GM23338 (cell line): ENCODE measurements at regions not wholly inside any gene's neighbourhood (a gene's known extent, or its start where the extent isn't known, plus 50 kb on each side); places are given as distances from the start of the nearest gene placed in this dataset.

Experiments used
- ATAC-seq: fragments of 200-7000 bp; cut with Tn5 transposase; 3 replicates; pipeline ENCODE4 v1.9.1; 2020
- DNase-seq: peaks from one replicate; pipeline ENCODE4 v3.0.0-alpha.2; 2015; ENCODE audit warnings: low spot score
- H2AFZ ChIP-seq: fragments of 200-600 bp; sonication (generic); 2 replicates; pipeline ENCODE4 v1.8.0; 2016; ENCODE audit warnings: antibody characterized with exemption, mild to moderate bottlenecking, moderate library complexity
- H3F3A ChIP-seq: fragments of 200-600 bp; sonication (generic); replicated peaks from 2 replicates; pipeline ENCODE4 v1.8.0; 2017; ENCODE audit warnings: antibody characterized with exemption, mixed run types, low read depth
- H3K27ac ChIP-seq: fragments of 200-600 bp; sonication (generic); 2 replicates; pipeline ENCODE4 v1.6.1; 2016; ENCODE audit warnings: low read depth
- H3K27me3 ChIP-seq: fragments of 200-600 bp; sonication (generic); 2 replicates; pipeline ENCODE4 v1.8.0; 2016; ENCODE audit warnings: mild to moderate bottlenecking, mixed run types, moderate library complexity; ENCODE audit not compliant: insufficient read depth
- H3K36me3 ChIP-seq: fragments of 200-600 bp; sonication (generic); 2 replicates; pipeline ENCODE4 v1.8.0; 2016; ENCODE audit warnings: mild to moderate bottlenecking; ENCODE audit not compliant: insufficient read depth
- H3K4me1 ChIP-seq: fragments of 200-600 bp; sonication (generic); 2 replicates; pipeline ENCODE4 v1.8.0; 2016; ENCODE audit warnings: mild to moderate bottlenecking, moderate library complexity; ENCODE audit not compliant: insufficient read depth
- H3K4me2 ChIP-seq: fragments of 200-600 bp; sonication (generic); 2 replicates; pipeline ENCODE4 v1.7.1; 2017; ENCODE audit warnings: mixed run types
- H3K4me3 ChIP-seq: fragments of 200-600 bp; sonication (generic); 2 replicates; pipeline ENCODE4 v1.6.1; 2016; ENCODE audit warnings: mixed run types
- H3K79me2 ChIP-seq: fragments of 200-600 bp; sonication (generic); replicated peaks from 2 replicates; pipeline ENCODE4 v1.8.0; 2017; ENCODE audit warnings: mild to moderate bottlenecking; ENCODE audit not compliant: insufficient read depth
- H3K9me2 ChIP-seq: fragments of 200-600 bp; sonication (generic); 2 replicates; pipeline ENCODE4 v1.8.0; 2017; ENCODE audit not compliant: insufficient read depth
- H4K20me1 ChIP-seq: fragments of 200-600 bp; sonication (generic); replicated peaks from 2 replicates; pipeline ENCODE4 v1.8.0; 2017; ENCODE audit warnings: mild to moderate bottlenecking; ENCODE audit not compliant: insufficient read depth
- H3K27ac Mint-ChIP-seq: 2 replicates; pipeline ENCODE4 v1.8.0; 2020; ENCODE audit warnings: inconsistent platforms, mild to moderate bottlenecking, moderate library complexity, mixed read lengths
- H3K27me3 Mint-ChIP-seq: 3 replicates; pipeline ENCODE4 v1.8.0; 2022; ENCODE audit warnings: low read depth, mild to moderate bottlenecking, moderate library complexity, mixed read lengths, inconsistent platforms; ENCODE audit not compliant: insufficient read depth, poor library complexity
- H3K36me3 Mint-ChIP-seq: 3 replicates; pipeline ENCODE4 v1.8.0; 2021; ENCODE audit warnings: low read depth, mild to moderate bottlenecking, inconsistent platforms, moderate library complexity, mixed read lengths
- H3K4me1 Mint-ChIP-seq: 3 replicates; pipeline ENCODE4 v1.8.0; 2020; ENCODE audit warnings: mild to moderate bottlenecking, inconsistent platforms, mixed read lengths
- H3K4me3 Mint-ChIP-seq: 3 replicates; pipeline ENCODE4 v1.8.0; 2021; ENCODE audit warnings: moderate library complexity, mild to moderate bottlenecking, inconsistent platforms, mixed read lengths
- H3K9me3 Mint-ChIP-seq: 3 replicates; pipeline ENCODE4 v1.8.0; 2020; ENCODE audit warnings: moderate library complexity, mild to moderate bottlenecking, inconsistent platforms, mixed read lengths
- CTCF ChIP-seq, 2 experiments: fragments of 200-600 bp in 1 of 2; sonication (generic) in 1 of 2; conservative IDR thresholded peaks; 2 replicates each; pipeline versions ENCODE4 v1.5.1 to v1.6.1; 2016 to 2017; ENCODE audit warnings: antibody characterized with exemption in 2 of 2, low read depth in 2 of 2, mild to moderate bottlenecking in 2 of 2, moderate library complexity in 1 of 2
- ETS1 ChIP-seq: IDR thresholded peaks from 2 replicates; pipeline ENCODE4 v1.6.1; 2016; ENCODE audit warnings: antibody characterized with exemption
- EZH2 ChIP-seq: fragments of 200-600 bp; sonication (generic); IDR thresholded peaks from one replicate; pipeline ENCODE4 v1.8.0; 2017; ENCODE audit warnings: antibody characterized with exemption, mild to moderate bottlenecking, low read depth; ENCODE audit not compliant: unreplicated experiment
- JUNB ChIP-seq: IDR thresholded peaks from one replicate; pipeline ENCODE4 v1.6.1; 2016; ENCODE audit warnings: antibody characterized with exemption; ENCODE audit not compliant: unreplicated experiment
- NANOG ChIP-seq: IDR thresholded peaks from 2 replicates; pipeline ENCODE4 v1.6.1; 2016; ENCODE audit warnings: antibody characterized with exemption, borderline replicate concordance
- POLR2AphosphoS5 ChIP-seq: IDR thresholded peaks from 2 replicates; pipeline ENCODE4 v1.6.1; 2016; ENCODE audit warnings: antibody characterized with exemption, low read depth
- REST ChIP-seq: IDR thresholded peaks from one replicate; pipeline ENCODE4 v1.6.1; 2018; ENCODE audit warnings: antibody characterized with exemption; ENCODE audit not compliant: unreplicated experiment
- STAT1 ChIP-seq: IDR thresholded peaks from one replicate; pipeline ENCODE4 v1.6.1; 2016; ENCODE audit warnings: antibody characterized with exemption; ENCODE audit not compliant: unreplicated experiment
- ZNF114 ChIP-seq: fragments of 250-450 bp; sonication (Bioruptor Pico); IDR thresholded peaks from 2 replicates; pipeline ENCODE4 v1.5.0; 2020; ENCODE audit warnings: mild to moderate bottlenecking, moderate library complexity
- ZNF462 ChIP-seq: fragments of 250-450 bp; sonication (Bioruptor Pico); IDR thresholded peaks from 2 replicates; pipeline ENCODE4 v1.5.0; 2020; ENCODE audit warnings: mild to moderate bottlenecking, moderate library complexity

GRCh38 chr4:138707746-138708677, 307.6 kb upstream of the NOCT start (continued):
- TF ChIP-seq ETS1 = no peak

GRCh38 chr4:138706201-138706600, 309.4 kb upstream of the NOCT start:
- Histone ChIP-seq H3K4me3 (no peak overlapping the region), H3K27me3 (no peaks in the 10 kb centered on the region), H3F3A (no peaks in the 10 kb centered on the region), H3K79me2 (no peaks in the 10 kb centered on the region), H3K9me2 (peaks cover 22% of the 10 kb centered on the region), H3K4me1 (no peaks in the 10 kb centered on the region), H3K36me3 (no peaks in the 10 kb centered on the region), H4K20me1 (no peaks in the 10 kb centered on the region), H3K4me2 (no peak overlapping the region), H3K27ac (no peak overlapping the region), H2AFZ (no peak overlapping the region)
- H3K9me3 Mint-ChIP-seq = no peaks in the 10 kb centered on the region; the same call in 2 of the 3 replicates
- H3K36me3 Mint-ChIP-seq = no peaks in the 10 kb centered on the region
- H3K27me3 Mint-ChIP-seq = no peaks in the 10 kb centered on the region
- ATAC-seq (no peak), DNase-seq (no peak)
- peaks cover 3% of the 10 kb centered on the region; the same call in 2 of the 3 replicates for H3K4me1 Mint-ChIP-seq
- H3K4me3 Mint-ChIP-seq = no peak overlapping the region
- TF ChIP-seq REST (no peak), JUNB (no peak), ZNF114 (CRISPR knock-in tag) (no peak), STAT1 (no peak), NANOG (no peak), ZNF462 (CRISPR knock-in tag) (no peak), POLR2AphosphoS5 (no peak), EZH2 (no peak), CTCF (conservative IDR thresholded peaks at IDR 0.05; ENCODE audit: low read depth in 2 of 2) (no peak)
- no peak overlapping the region for H3K27ac Mint-ChIP-seq
